ENCODE measurements at regions not wholly inside any gene's neighbourhood (a gene's known extent, or its start where the extent isn't known, plus 50 kb on each side); places are given as distances from the start of the nearest gene placed in this dataset.

DNA sequence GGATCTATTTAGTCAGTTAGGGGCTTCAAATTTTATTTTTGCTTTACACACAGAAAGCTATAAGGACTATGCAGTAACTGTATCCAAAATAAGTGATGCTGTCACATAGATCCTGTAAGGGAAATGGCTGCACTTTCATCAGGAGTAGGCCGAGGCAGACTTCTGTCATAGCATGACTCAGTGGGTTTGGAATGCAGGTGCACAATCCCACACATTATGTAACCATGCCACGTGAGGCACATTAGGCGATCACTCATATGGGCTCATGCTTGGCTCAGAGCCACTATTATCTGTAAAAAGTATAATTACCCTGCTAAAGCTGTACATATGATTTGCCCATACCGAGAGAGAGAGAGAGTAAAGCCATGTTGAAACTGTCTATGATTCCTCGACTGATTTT, 1189.4 kb upstream of the EYS start:
- TF ChIP-seq, protein P1, sequence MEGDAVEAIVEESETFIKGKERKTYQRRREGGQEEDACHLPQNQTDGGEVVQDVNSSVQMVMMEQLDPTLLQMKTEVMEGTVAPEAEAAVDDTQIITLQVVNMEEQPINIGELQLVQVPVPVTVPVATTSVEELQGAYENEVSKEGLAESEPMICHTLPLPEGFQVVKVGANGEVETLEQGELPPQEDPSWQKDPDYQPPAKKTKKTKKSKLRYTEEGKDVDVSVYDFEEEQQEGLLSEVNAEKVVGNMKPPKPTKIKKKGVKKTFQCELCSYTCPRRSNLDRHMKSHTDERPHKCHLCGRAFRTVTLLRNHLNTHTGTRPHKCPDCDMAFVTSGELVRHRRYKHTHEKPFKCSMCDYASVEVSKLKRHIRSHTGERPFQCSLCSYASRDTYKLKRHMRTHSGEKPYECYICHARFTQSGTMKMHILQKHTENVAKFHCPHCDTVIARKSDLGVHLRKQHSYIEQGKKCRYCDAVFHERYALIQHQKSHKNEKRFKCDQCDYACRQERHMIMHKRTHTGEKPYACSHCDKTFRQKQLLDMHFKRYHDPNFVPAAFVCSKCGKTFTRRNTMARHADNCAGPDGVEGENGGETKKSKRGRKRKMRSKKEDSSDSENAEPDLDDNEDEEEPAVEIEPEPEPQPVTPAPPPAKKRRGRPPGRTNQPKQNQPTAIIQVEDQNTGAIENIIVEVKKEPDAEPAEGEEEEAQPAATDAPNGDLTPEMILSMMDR (IDR thresholded peaks at IDR 0.05 in 2 of 3, conservative IDR thresholded peaks at IDR 0.05 in 1 of 3; ENCODE audit: insufficient read depth in 2 of 3, low read depth in 1 of 3, low read length in 3 of 3) = no peak
- TF ChIP-seq USF2 (CRISPR knock-in tag; IDR thresholded peaks at IDR 0.05) = no peak
- no peak for TF ChIP-seq U2AF1 (optimal IDR thresholded peaks at IDR 0.05; ENCODE audit: low read depth, low read length)
- no peak for TF ChIP-seq THAP7 (CRISPR knock-in tag; IDR thresholded peaks at IDR 0.05)
- TF ChIP-seq ZFX (CRISPR knock-in tag; IDR thresholded peaks at IDR 0.05) = no peak
- TF ChIP-seq ZNF407 (IDR thresholded peaks at IDR 0.05; ENCODE audit: low read depth) = no peak

Data from K562 (cell line).